ENCODE measurements at regions not wholly inside any gene's neighbourhood (a gene's known extent, or its start where the extent isn't known, plus 50 kb on each side); places are given as distances from the start of the nearest gene placed in this dataset.

DNA sequence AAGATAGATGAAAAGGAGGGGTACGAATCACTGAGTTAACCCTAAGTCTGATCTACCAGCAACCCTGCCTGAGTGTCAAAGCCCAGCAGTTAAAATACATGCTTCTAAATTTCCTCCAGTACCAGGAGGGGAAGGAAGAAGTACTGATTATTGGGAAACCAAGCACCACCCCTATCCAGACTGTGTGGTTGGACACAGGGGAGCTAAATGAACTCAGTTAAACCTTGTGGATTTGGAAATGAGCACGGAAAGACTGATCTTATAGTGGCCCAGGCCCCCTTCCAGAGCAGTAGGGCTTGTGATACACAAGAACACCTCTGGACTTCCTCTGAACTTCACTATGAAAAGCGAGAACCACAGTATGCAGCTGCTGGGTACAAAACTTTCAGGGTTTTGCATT, 585.6 kb downstream of the MAFB start:
- Histone ChIP-seq H3K9ac (ENCODE audit: low read depth, low read length, poor library complexity, severe bottlenecking) (no peak overlapping the region), H3K27me3 (ENCODE audit: insufficient read depth, low read length, poor library complexity, severe bottlenecking) (no peaks in the 10 kb centered on the region), H3K4me2 (ENCODE audit: low read depth, low read length, poor library complexity, severe bottlenecking) (no peak overlapping the region), H3K4me3 (ENCODE audit: low read length, poor library complexity, severe bottlenecking) (no peak overlapping the region), H3K79me2 (ENCODE audit: insufficient read depth, low read length) (no peaks in the 10 kb centered on the region), H4K20me1 (ENCODE audit: insufficient read depth, low read length, poor library complexity, severe bottlenecking) (no peaks in the 10 kb centered on the region), H3K36me3 (ENCODE audit: insufficient read depth, low read length) (no peaks in the 10 kb centered on the region), H3K4me1 (ENCODE audit: insufficient read depth, low read length, poor library complexity, severe bottlenecking) (no peaks in the 10 kb centered on the region), H3K9me3 (ENCODE audit: insufficient read depth, low read depth, low read length) (no peaks in the 10 kb centered on the region), H3K9me2 (replicated peaks; ENCODE audit: low read depth, low read length) (no peaks in the 10 kb centered on the region), H3F3A (ENCODE audit: low read depth) (no peaks in the 10 kb centered on the region), H2AFZ (ENCODE audit: low read length) (no peak overlapping the region)
- TF ChIP-seq, protein P1, sequence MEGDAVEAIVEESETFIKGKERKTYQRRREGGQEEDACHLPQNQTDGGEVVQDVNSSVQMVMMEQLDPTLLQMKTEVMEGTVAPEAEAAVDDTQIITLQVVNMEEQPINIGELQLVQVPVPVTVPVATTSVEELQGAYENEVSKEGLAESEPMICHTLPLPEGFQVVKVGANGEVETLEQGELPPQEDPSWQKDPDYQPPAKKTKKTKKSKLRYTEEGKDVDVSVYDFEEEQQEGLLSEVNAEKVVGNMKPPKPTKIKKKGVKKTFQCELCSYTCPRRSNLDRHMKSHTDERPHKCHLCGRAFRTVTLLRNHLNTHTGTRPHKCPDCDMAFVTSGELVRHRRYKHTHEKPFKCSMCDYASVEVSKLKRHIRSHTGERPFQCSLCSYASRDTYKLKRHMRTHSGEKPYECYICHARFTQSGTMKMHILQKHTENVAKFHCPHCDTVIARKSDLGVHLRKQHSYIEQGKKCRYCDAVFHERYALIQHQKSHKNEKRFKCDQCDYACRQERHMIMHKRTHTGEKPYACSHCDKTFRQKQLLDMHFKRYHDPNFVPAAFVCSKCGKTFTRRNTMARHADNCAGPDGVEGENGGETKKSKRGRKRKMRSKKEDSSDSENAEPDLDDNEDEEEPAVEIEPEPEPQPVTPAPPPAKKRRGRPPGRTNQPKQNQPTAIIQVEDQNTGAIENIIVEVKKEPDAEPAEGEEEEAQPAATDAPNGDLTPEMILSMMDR (conservative IDR thresholded peaks at IDR 0.05; ENCODE audit: low read length) = no peak
- TF ChIP-seq EZH2phosphoT487 (IDR thresholded peaks at IDR 0.05; ENCODE audit: borderline replicate concordance) = no peak

DNA sequence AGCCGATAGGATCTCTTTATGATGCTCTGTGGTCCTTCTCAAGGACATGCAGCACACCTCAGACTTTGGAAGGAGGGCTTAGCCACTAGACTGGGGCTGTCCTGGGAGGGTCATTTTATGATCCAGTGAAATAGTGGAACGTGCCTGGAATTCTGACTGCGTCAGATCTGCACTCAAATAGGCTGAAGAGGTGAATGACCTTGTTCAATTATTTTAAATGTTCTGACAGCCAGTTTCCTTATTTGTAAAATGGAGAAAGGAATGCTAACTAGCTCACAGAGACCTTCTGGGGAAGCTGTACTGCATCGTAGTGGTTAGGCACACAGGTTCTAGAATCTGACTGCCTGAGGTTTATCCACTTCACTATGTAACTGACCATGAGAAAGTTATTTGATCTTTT, 587.5 kb downstream of the MAFB start:
- H2AFZ ChIP-seq (ENCODE audit: low read length) = no peak overlapping the region
- H3K4me1 ChIP-seq (ENCODE audit: insufficient read depth, low read length, poor library complexity, severe bottlenecking) = no peaks in the 10 kb centered on the region
- no peak overlapping the region for H3K4me2 ChIP-seq (ENCODE audit: low read depth, low read length, poor library complexity, severe bottlenecking)
- H3K9ac ChIP-seq (ENCODE audit: low read depth, low read length, poor library complexity, severe bottlenecking) = no peak overlapping the region
- H4K20me1 ChIP-seq (ENCODE audit: insufficient read depth, low read length, poor library complexity, severe bottlenecking) = no peaks in the 10 kb centered on the region
- no peaks in the 10 kb centered on the region for H3K79me2 ChIP-seq (ENCODE audit: insufficient read depth, low read length)
- TF ChIP-seq EZH2phosphoT487 (IDR thresholded peaks at IDR 0.05; ENCODE audit: borderline replicate concordance) = no peak
- TF ChIP-seq, protein P1 (conservative IDR thresholded peaks at IDR 0.05; ENCODE audit: low read length) = no peak
- H3K9me3 ChIP-seq (ENCODE audit: insufficient read depth, low read depth, low read length) = no peaks in the 10 kb centered on the region
- no peaks in the 10 kb centered on the region for H3F3A ChIP-seq (ENCODE audit: low read depth)
- no peak overlapping the region for H3K4me3 ChIP-seq (ENCODE audit: low read length, poor library complexity, severe bottlenecking)
- H3K27me3 ChIP-seq (ENCODE audit: insufficient read depth, low read length, poor library complexity, severe bottlenecking) = no peaks in the 10 kb centered on the region
- no peaks in the 10 kb centered on the region for H3K36me3 ChIP-seq (ENCODE audit: insufficient read depth, low read length)
- no peaks in the 10 kb centered on the region for H3K9me2 ChIP-seq (replicated peaks; ENCODE audit: low read depth, low read length)

DNA sequence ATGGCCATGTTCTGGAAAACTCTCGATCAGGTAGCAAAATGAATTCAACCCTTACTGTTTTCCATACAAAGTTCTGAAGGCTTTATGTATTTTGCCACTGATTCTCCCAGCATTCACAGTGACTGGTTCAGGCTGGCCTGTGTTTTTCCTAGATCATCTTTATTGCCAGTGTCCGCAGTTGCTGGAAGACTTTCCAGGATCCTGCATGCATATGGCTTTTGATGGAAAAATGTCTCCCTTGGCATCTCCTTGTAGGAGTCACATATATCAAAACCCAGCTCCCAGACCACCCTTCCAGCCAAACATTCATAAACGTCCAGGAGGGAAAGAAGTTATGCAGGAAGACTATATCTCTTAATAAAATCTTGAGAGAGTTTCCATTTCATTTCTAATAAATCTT, 588.8 kb downstream of the MAFB start:
- Histone ChIP-seq H3K9me3 (ENCODE audit: insufficient read depth, low read depth, low read length) (no peaks in the 10 kb centered on the region), H3K27me3 (ENCODE audit: insufficient read depth, low read length, poor library complexity, severe bottlenecking) (no peaks in the 10 kb centered on the region), H3K4me3 (ENCODE audit: low read length, poor library complexity, severe bottlenecking) (no peak overlapping the region), H3K4me1 (ENCODE audit: insufficient read depth, low read length, poor library complexity, severe bottlenecking) (no peaks in the 10 kb centered on the region), H3K9me2 (replicated peaks; ENCODE audit: low read depth, low read length) (no peaks in the 10 kb centered on the region), H3F3A (ENCODE audit: low read depth) (no peaks in the 10 kb centered on the region), H4K20me1 (ENCODE audit: insufficient read depth, low read length, poor library complexity, severe bottlenecking) (no peaks in the 10 kb centered on the region), H3K9ac (ENCODE audit: low read depth, low read length, poor library complexity, severe bottlenecking) (no peak overlapping the region), H2AFZ (ENCODE audit: low read length) (no peak overlapping the region), H3K4me2 (ENCODE audit: low read depth, low read length, poor library complexity, severe bottlenecking) (no peak overlapping the region), H3K36me3 (ENCODE audit: insufficient read depth, low read length) (no peaks in the 10 kb centered on the region), H3K79me2 (ENCODE audit: insufficient read depth, low read length) (no peaks in the 10 kb centered on the region)
- TF ChIP-seq EZH2phosphoT487 (IDR thresholded peaks at IDR 0.05; ENCODE audit: borderline replicate concordance) = no peak
- TF ChIP-seq, protein P1 (conservative IDR thresholded peaks at IDR 0.05; ENCODE audit: low read length) = no peak
